ENCODE measurements at regions not wholly inside any gene's neighbourhood (a gene's known extent, or its start where the extent isn't known, plus 50 kb on each side); places are given as distances from the start of the nearest gene placed in this dataset.

DNA sequence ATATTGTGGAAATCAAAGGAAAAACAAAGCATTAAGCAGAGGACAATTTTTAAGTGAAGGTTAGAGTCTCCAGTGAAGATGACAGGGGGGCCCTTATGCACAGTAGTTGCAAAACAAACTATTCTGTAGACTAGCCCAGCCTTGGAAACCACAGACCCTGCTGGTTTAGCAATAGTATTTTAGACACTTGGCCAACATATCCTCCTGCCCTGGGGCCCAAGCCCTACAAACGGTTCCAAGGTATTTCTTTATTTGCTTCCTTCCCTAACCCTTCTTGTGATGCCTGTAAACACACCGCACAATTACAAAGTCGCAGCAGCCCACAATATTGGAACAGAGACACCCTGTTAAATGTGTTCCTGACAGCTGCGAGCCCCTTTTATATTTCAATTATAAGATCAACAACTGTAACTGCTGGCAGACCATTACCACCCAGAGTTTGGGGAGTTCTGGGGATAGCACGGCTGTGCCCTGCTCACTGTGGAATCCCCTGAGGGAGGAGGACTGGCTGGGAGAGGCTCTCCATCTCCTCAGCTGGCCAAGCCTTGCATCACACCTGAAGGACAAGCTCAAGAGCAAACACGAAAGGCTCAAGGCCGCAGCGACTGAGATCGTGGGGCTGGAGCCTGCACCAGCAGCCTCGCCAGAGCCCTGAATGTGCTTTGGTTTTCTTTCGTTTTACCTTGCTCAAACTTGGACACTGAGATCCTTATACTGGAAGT is 282.2 kb upstream of the ATP5MC3 start:
- H3K27me3 ChIP-seq (ENCODE audit: control insufficient read depth, insufficient read depth, low read length), result no peaks in the 10 kb centered on the region
- TF ChIP-seq, protein P1, sequence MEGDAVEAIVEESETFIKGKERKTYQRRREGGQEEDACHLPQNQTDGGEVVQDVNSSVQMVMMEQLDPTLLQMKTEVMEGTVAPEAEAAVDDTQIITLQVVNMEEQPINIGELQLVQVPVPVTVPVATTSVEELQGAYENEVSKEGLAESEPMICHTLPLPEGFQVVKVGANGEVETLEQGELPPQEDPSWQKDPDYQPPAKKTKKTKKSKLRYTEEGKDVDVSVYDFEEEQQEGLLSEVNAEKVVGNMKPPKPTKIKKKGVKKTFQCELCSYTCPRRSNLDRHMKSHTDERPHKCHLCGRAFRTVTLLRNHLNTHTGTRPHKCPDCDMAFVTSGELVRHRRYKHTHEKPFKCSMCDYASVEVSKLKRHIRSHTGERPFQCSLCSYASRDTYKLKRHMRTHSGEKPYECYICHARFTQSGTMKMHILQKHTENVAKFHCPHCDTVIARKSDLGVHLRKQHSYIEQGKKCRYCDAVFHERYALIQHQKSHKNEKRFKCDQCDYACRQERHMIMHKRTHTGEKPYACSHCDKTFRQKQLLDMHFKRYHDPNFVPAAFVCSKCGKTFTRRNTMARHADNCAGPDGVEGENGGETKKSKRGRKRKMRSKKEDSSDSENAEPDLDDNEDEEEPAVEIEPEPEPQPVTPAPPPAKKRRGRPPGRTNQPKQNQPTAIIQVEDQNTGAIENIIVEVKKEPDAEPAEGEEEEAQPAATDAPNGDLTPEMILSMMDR (IDR thresholded peaks at IDR 0.05; ENCODE audit: low read depth, low read length), result no peak
- ChIA-PET POLR2A (interaction anchor here (0.6 kb wide), 1 partner anchor 19 kb away, joined by 3 read pairs; no protein-coding TSS in a partner anchor), CTCF (no interaction called here)
- no peak overlapping the region for H3K27ac ChIP-seq (ENCODE audit: low read depth, low read length)
- no peak for DNase-seq (ENCODE audit: low read depth, low spot score)
- no peak overlapping the region for H3K4me3 ChIP-seq (ENCODE audit: low read depth, low read length)
- no peaks in the 10 kb centered on the region for H3K9me3 ChIP-seq (ENCODE audit: control insufficient read depth, insufficient read depth, low read length)

DNA sequence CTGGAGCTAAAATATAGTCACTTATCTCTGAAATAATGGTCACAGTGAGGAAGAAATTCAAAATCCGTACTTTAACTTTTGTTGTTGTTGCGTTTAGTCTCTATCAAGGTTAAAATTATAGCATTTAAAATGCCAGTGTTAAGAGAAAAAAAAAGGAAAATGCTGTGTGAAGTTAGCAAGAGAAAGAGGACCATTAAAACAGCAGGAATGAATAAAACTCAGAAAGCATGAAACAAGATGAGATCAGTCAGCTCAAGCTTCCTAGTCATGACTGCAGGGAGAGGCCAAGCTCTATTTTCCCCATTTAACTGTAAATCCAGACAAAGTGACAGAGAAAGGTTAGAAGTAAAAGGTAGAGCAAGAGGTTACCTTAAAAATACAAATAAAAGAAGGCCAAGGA is 281.7 kb upstream of the ATP5MC3 start:
- no peak overlapping the region for H3K27ac ChIP-seq (ENCODE audit: low read depth, low read length)
- ChIA-PET POLR2A (no interaction called here), CTCF (no interaction called here)
- H3K27me3 ChIP-seq (ENCODE audit: control insufficient read depth, insufficient read depth, low read length), result no peaks in the 10 kb centered on the region
- no peak for DNase-seq (ENCODE audit: low read depth, low spot score)
- H3K9me3 ChIP-seq (ENCODE audit: control insufficient read depth, insufficient read depth, low read length), result no peaks in the 10 kb centered on the region
- H3K4me3 ChIP-seq (ENCODE audit: low read depth, low read length), result no peak overlapping the region
- TF ChIP-seq, protein P1 (IDR thresholded peaks at IDR 0.05; ENCODE audit: low read depth, low read length), result no peak

DNA sequence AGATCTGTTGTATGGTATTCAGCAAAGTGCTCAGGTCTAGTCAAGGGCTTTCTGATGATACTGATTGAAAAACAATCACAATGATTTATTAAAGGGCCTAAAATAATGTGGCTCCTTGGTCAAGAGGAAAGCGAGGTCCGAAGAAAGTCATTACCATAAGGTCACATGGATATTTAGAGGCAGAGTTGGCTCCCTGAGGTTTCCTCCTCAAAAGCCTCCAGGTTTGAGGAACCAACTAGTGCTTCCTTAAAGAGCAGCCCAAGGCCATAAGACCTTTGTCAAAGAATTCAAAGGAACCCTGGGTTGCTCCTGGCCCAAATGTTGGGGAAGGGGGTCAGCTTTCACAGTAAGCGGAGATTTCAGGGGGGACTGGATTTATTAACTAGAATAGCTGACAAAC is 280.7 kb upstream of the ATP5MC3 start:
- no peak for DNase-seq (ENCODE audit: low read depth, low spot score)
- ChIA-PET CTCF (no interaction called here), POLR2A (no interaction called here)
- TF ChIP-seq, protein P1 (IDR thresholded peaks at IDR 0.05; ENCODE audit: low read depth, low read length), result no peak
- H3K9me3 ChIP-seq (ENCODE audit: control insufficient read depth, insufficient read depth, low read length), result no peaks in the 10 kb centered on the region
- no peak overlapping the region for H3K27ac ChIP-seq (ENCODE audit: low read depth, low read length)
- no peaks in the 10 kb centered on the region for H3K27me3 ChIP-seq (ENCODE audit: control insufficient read depth, insufficient read depth, low read length)
- no peak overlapping the region for H3K4me3 ChIP-seq (ENCODE audit: low read depth, low read length)

DNA sequence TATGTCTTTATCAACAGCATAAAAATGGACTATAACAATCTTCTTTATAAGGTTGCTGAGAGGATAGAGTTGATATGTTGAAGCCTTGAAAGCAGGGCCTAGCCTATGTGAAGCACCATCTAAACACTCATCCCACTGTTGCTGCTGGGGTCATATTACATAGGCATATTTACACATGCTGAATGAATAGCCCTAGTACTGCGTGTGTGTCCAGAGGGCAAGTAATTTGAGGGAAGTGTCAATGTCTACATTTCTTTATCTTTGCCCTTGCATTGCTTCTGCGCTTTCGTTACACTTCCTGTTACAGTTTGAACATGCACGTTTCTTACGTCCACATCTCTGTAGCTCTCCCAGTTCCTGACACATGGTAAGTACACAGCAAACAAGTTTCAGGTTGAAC is 280.3 kb upstream of the ATP5MC3 start:
- no peak overlapping the region for H3K27ac ChIP-seq (ENCODE audit: low read depth, low read length)
- ChIA-PET CTCF (no interaction called here), POLR2A (no interaction called here)
- H3K27me3 ChIP-seq (ENCODE audit: control insufficient read depth, insufficient read depth, low read length), result no peaks in the 10 kb centered on the region
- H3K4me3 ChIP-seq (ENCODE audit: low read depth, low read length), result no peak overlapping the region
- TF ChIP-seq, protein P1 (IDR thresholded peaks at IDR 0.05; ENCODE audit: low read depth, low read length), result no peak
- DNase-seq (ENCODE audit: low read depth, low spot score), result no peak
- no peaks in the 10 kb centered on the region for H3K9me3 ChIP-seq (ENCODE audit: control insufficient read depth, insufficient read depth, low read length)

DNA sequence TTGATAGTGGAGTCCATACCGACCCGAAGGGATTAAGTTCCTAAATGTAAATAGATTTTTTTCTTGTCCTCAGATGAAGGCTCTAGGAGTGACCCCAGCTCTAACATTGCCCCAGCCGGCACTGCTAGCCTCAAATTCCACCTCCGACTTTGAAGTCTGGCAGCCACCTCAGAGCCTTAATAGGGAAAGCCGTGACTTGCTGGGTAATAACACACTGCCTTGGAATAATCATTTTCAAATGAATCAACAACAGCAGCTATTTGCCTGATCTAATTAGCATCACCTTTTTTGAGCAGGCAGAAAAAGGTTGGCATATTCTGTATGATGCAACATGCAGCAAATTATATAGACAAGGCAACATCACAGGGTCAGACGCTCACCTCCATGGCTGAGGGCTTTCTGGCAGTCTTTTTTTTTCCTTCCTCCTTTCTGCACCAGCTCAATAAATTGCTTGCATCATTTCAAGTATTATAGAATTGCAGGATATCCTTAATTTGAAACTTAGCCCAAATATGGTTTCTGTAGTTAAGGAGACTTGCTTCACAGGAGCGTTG is 276.5 kb upstream of the ATP5MC3 start:
- H3K27me3 ChIP-seq (ENCODE audit: control insufficient read depth, insufficient read depth, low read length), result no peaks in the 10 kb centered on the region
- ChIA-PET CTCF (interaction anchor here (0.6 kb wide), 1 partner anchor 15 kb away, joined by 3 read pairs; no protein-coding TSS in a partner anchor), POLR2A (no interaction called here)
- no peaks in the 10 kb centered on the region for H3K9me3 ChIP-seq (ENCODE audit: control insufficient read depth, insufficient read depth, low read length)
- no peak overlapping the region for H3K27ac ChIP-seq (ENCODE audit: low read depth, low read length)
- H3K4me3 ChIP-seq (ENCODE audit: low read depth, low read length), result no peak overlapping the region
- TF ChIP-seq, protein P1 (IDR thresholded peaks at IDR 0.05; ENCODE audit: low read depth, low read length), result no peak
- no peak for DNase-seq (ENCODE audit: low read depth, low spot score)
